H1 (cell line): ENCODE measurements at regions not wholly inside any gene's neighbourhood (a gene's known extent, or its start where the extent isn't known, plus 50 kb on each side); places are given as distances from the start of the nearest gene placed in this dataset.

Source experiments
- CTCF ChIA-PET: fragments of 300-600 bp; sonication (Branson Sonifier 250); formaldehyde crosslinking; loops from one replicate; lab custom pipeline; 2021; ENCODE audit not compliant: partially characterized antibody; lab: Charles Lee
- POLR2A ChIA-PET: fragments of 300-600 bp; sonication (Branson Sonifier 250); formaldehyde crosslinking; loops from one replicate; lab custom pipeline; 2021; ENCODE audit warnings: inconsistent platforms; ENCODE audit not compliant: partially characterized antibody; lab: Charles Lee
- DNase-seq, 2 experiments: peaks; one replicate each; pipeline versions ENCODE4 v3.0.0 to v3.0.0-alpha.2; 2010 to 2022; ENCODE audit warnings: low spot score in 2 of 2, low read depth in 1 of 2, mixed read lengths in 1 of 2
- FAIRE-seq: peaks from 2 replicates; lab custom pipeline; 2011; peaks lifted over from hg19 to GRCh38; lab: Jason Lieb, UNC
- H2AFZ ChIP-seq: 2 replicates; pipeline ENCODE4 v1.8.1; 2012; ENCODE audit warnings: low read length, inconsistent platforms
- H2AK5ac ChIP-seq: 2 replicates; pipeline ENCODE4 v1.6.1; 2013; ENCODE audit warnings: low read depth, low read length
- H2BK120ac ChIP-seq: replicated peaks from 2 replicates; pipeline ENCODE3; 2013; ENCODE audit warnings: low read depth, low read length, inconsistent platforms
- H2BK12ac ChIP-seq: 2 replicates; pipeline ENCODE4 v1.6.1; 2013; ENCODE audit warnings: low read depth, low read length
- H2BK15ac ChIP-seq: 2 replicates; pipeline ENCODE4 v1.6.1; 2013; ENCODE audit warnings: low read length
- H2BK20ac ChIP-seq: 2 replicates; pipeline ENCODE4 v1.6.1; 2013; ENCODE audit warnings: low read length
- H2BK5ac ChIP-seq: 2 replicates; pipeline ENCODE4 v1.6.1; 2013; ENCODE audit warnings: low read depth, low read length
- H3K14ac ChIP-seq: 2 replicates; pipeline ENCODE4 v1.6.1; 2013; ENCODE audit warnings: inconsistent platforms; ENCODE audit not compliant: insufficient read length
- H3K18ac ChIP-seq: 2 replicates; pipeline ENCODE4 v1.6.1; 2013; ENCODE audit warnings: low read length; ENCODE audit errors: extremely low read depth
- H3K23ac ChIP-seq: 2 replicates; pipeline ENCODE4 v1.6.1; 2013; ENCODE audit warnings: inconsistent platforms; ENCODE audit not compliant: insufficient read length
- H3K23me2 ChIP-seq: 2 replicates; pipeline ENCODE4 v1.6.1; 2013; ENCODE audit warnings: low read depth, low read length
- H3K27ac ChIP-seq: 2 replicates; pipeline ENCODE4 v1.6.1; 2011; ENCODE audit warnings: low read depth, low read length, inconsistent platforms
- H3K27me3 ChIP-seq, 4 experiments: replicated peaks in 1 of 4; 1 replicate in 1 of 4; 2 replicates in 3 of 4; pipeline versions ENCODE4 v1.6.1 to v1.8.1; 2011 to 2013; ENCODE audit warnings: low read length in 3 of 4, mild to moderate bottlenecking in 3 of 4, inconsistent platforms in 2 of 4, mixed read lengths in 2 of 4, moderate library complexity in 1 of 4; ENCODE audit not compliant: control insufficient read depth in 3 of 4, insufficient read depth in 3 of 4; ENCODE audit errors: extremely low read depth in 1 of 4
- H3K36me3 ChIP-seq, 4 experiments: 2 replicates each; pipeline versions ENCODE4 v1.6.1 to v1.8.1; 2011 to 2013; ENCODE audit warnings: mild to moderate bottlenecking in 4 of 4, low read length in 3 of 4, moderate library complexity in 2 of 4, control low read depth in 1 of 4, inconsistent platforms in 1 of 4; ENCODE audit not compliant: insufficient read depth in 4 of 4, control insufficient read depth in 2 of 4
- H3K4ac ChIP-seq: replicated peaks from 2 replicates; pipeline ENCODE3; 2013; ENCODE audit warnings: low read length, low read depth, mixed read lengths, inconsistent platforms; ENCODE audit not compliant: insufficient read length
- H3K4me1 ChIP-seq, 4 experiments: replicated peaks in 1 of 4; 1 replicate in 1 of 4; 2 replicates in 3 of 4; pipeline versions ENCODE4 v1.6.1 to v1.8.1; 2011 to 2013; ENCODE audit warnings: low read length in 3 of 4, inconsistent platforms in 2 of 4, mixed read lengths in 1 of 4; ENCODE audit not compliant: insufficient read depth in 4 of 4, control insufficient read depth in 3 of 4
- H3K4me2 ChIP-seq, 2 experiments: 2 replicates each; pipeline versions ENCODE4 v1.6.1 to v1.8.1; 2011 to 2013; ENCODE audit warnings: low read depth in 2 of 2, low read length in 2 of 2, control low read depth in 1 of 2, inconsistent platforms in 1 of 2, mild to moderate bottlenecking in 1 of 2; ENCODE audit not compliant: insufficient read depth in 1 of 2
- H3K4me3 ChIP-seq, 4 experiments: fragments of 200-600, 300-600 bp in 1 of 4; sonication (generic), shearing (Covaris generic), sonication (Bioruptor Twin) in 1 of 4; 2 replicates each; pipeline versions ENCODE4 v1.5.1 to v1.8.1; 2011 to 2016; ENCODE audit warnings: low read length in 4 of 4, low read depth in 3 of 4, control low read depth in 2 of 4, inconsistent platforms in 2 of 4, mild to moderate bottlenecking in 2 of 4, mixed read lengths in 1 of 4, moderate library complexity in 1 of 4; ENCODE audit not compliant: insufficient read depth in 2 of 4; ENCODE audit errors: extremely low read depth in 1 of 4
- H3K56ac ChIP-seq: replicated peaks from 2 replicates; pipeline ENCODE3; 2013; ENCODE audit warnings: low read depth, mild to moderate bottlenecking, mixed read lengths, low read length, inconsistent platforms; ENCODE audit not compliant: insufficient read length
- H3K79me1 ChIP-seq: 2 replicates; pipeline ENCODE4 v1.6.1; 2013; ENCODE audit warnings: low read depth, low read length, control low read depth
- H3K79me2 ChIP-seq, 2 experiments: 2 replicates each; pipeline versions ENCODE4 v1.6.1 to v1.8.1; 2012 to 2013; ENCODE audit warnings: low read length in 2 of 2, mild to moderate bottlenecking in 2 of 2, inconsistent platforms in 1 of 2; ENCODE audit not compliant: insufficient read depth in 2 of 2, control insufficient read depth in 1 of 2
- H3K9ac ChIP-seq, 4 experiments: replicated peaks in 1 of 4; 1 replicate in 1 of 4; 2 replicates in 3 of 4; pipeline versions ENCODE4 v1.6.1 to v1.8.1; 2011 to 2013; ENCODE audit warnings: low read depth in 3 of 4, low read length in 3 of 4, control low read depth in 2 of 4, mild to moderate bottlenecking in 2 of 4, moderate library complexity in 2 of 4, inconsistent platforms in 1 of 4; ENCODE audit errors: extremely low read depth in 1 of 4
- H3K9me3 ChIP-seq, 2 experiments: 2 replicates each; pipeline versions ENCODE4 v1.6.1 to v1.8.1; 2012 to 2013; ENCODE audit warnings: mild to moderate bottlenecking in 2 of 2, moderate library complexity in 2 of 2, control low read depth in 1 of 2, inconsistent platforms in 1 of 2, low read depth in 1 of 2, low read length in 1 of 2, mixed read lengths in 1 of 2; ENCODE audit not compliant: insufficient read depth in 2 of 2
- H4K20me1 ChIP-seq, 2 experiments: replicated peaks in 1 of 2; 2 replicates each; pipeline versions ENCODE3 to v1.8.1; 2011 to 2013; ENCODE audit warnings: inconsistent platforms in 2 of 2, low read length in 2 of 2, mild to moderate bottlenecking in 1 of 2; ENCODE audit not compliant: insufficient read depth in 2 of 2, control insufficient read depth in 1 of 2
- H4K5ac ChIP-seq: 2 replicates; pipeline ENCODE4 v1.6.1; 2013; ENCODE audit warnings: low read length, low read depth, mixed read lengths, inconsistent platforms; ENCODE audit not compliant: insufficient read length
- H4K8ac ChIP-seq: 2 replicates; pipeline ENCODE4 v1.8.0; 2013; ENCODE audit warnings: mild to moderate bottlenecking, moderate library complexity, low read length, inconsistent platforms; ENCODE audit not compliant: insufficient read depth; ENCODE audit errors: extremely low read depth
- H4K91ac ChIP-seq: replicated peaks from 2 replicates; pipeline ENCODE3; 2013; ENCODE audit warnings: low read length, mixed read lengths, inconsistent platforms; ENCODE audit not compliant: insufficient read length
- CEBPB ChIP-seq: IDR thresholded peaks from 2 replicates; pipeline ENCODE4 v1.6.1; 2012; ENCODE audit warnings: low read depth, low read length
- EGR1 ChIP-seq: IDR thresholded peaks from 2 replicates; pipeline ENCODE4 v1.6.1; 2011; ENCODE audit warnings: low read depth, low read length, borderline replicate concordance
- EZH2 ChIP-seq: fragments of 200-600 bp; sonication (generic); IDR thresholded peaks from 2 replicates; pipeline ENCODE4 v1.7.1; 2012; ENCODE audit warnings: low read depth, mild to moderate bottlenecking, moderate library complexity, low read length, inconsistent platforms; ENCODE audit not compliant: severe bottlenecking
- MAFK ChIP-seq: IDR thresholded peaks from 2 replicates; pipeline ENCODE4 v1.6.1; 2012; ENCODE audit warnings: low read depth, mild to moderate bottlenecking, improper control_type of control experiment, low read length
- POLR2A ChIP-seq, 2 experiments: IDR thresholded peaks; 1 replicate in 1 of 2; 2 replicates in 1 of 2; pipeline ENCODE4 v1.6.1; 2011; ENCODE audit warnings: low read depth in 2 of 2, low read length in 2 of 2, mild to moderate bottlenecking in 2 of 2; ENCODE audit errors: control extremely low read depth in 1 of 2
- RXRA ChIP-seq: IDR thresholded peaks from 2 replicates; pipeline ENCODE4 v1.6.1; 2011; ENCODE audit warnings: low read depth, mild to moderate bottlenecking, low read length, moderate library complexity; ENCODE audit not compliant: insufficient read depth
- SP1 ChIP-seq: IDR thresholded peaks from 2 replicates; pipeline ENCODE4 v1.6.1; 2011; ENCODE audit warnings: low read depth, low read length
- TCF12 ChIP-seq: IDR thresholded peaks from 2 replicates; pipeline ENCODE4 v1.6.1; 2011; ENCODE audit warnings: low read depth, mild to moderate bottlenecking, low read length
- WGBS, 2 experiments: shearing (Covaris generic) in 1 of 2; methylation state at CpG; one replicate each; pipeline versions ENCODE4 v1.1.6 to v1.1.7; 2013 to 2015; ENCODE audit warnings: low lambda C conversion rate in 2 of 2, mixed read lengths in 2 of 2, inconsistent platforms in 1 of 2, low coverage in 1 of 2, missing lambda C conversion rate in 1 of 2; ENCODE audit not compliant: insufficient replicate concordance in 2 of 2, insufficient coverage in 1 of 2, insufficient read length in 1 of 2; ENCODE audit errors: extremely low coverage in 1 of 2, missing lambda C conversion rate in 1 of 2; 5-methylcytosine and 5-hydroxymethylcytosine counted together

DNA sequence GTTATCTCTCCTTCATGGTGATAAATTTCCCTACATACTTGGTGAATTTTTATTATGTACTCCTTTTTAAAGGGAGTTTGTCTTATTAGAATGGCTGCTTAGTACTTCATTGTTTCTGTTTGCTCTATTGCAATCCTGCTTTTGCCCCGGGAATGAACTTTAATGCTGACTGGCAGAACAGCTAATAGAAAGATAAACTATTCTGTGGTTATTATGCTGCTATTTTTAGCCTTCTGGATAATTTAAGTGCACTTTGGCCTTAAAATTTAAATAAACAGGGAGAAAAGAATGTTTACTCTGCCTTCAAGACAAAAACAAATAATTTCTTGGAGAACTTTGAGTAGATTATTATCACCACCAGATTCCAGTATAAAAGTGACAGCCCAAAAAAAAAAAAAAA, 413.8 kb upstream of the CCDC54 start:
- Histone ChIP-seq H3K23ac (no peak overlapping the region), H4K5ac (no peak overlapping the region), H2BK120ac (no peak overlapping the region), H3K36me3 (no peaks in the 10 kb centered on the region), H3K4ac (no peak overlapping the region), H2BK12ac (no peak overlapping the region), H3K9ac (no peak overlapping the region), H2BK5ac (no peak overlapping the region), H3K4me2 (no peak overlapping the region), H3K18ac (no peak overlapping the region), H3K27ac (no peak overlapping the region), H3K23me2 (no peaks in the 10 kb centered on the region), H3K27me3 (no peaks in the 10 kb centered on the region), H4K20me1 (no peaks in the 10 kb centered on the region), H2AFZ (0 out of 2 replicates have a peak overlapping the region, but pooled peaks have one; percentile 43), H3K79me2 (no peaks in the 10 kb centered on the region), H3K9me3 (no peaks in the 10 kb centered on the region), H3K14ac (no peak overlapping the region), H2BK15ac (no peak overlapping the region), H3K4me3 (no peak overlapping the region), H3K56ac (no peak overlapping the region), H4K8ac (no peak overlapping the region), H3K79me1 (no peaks in the 10 kb centered on the region), H2BK20ac (no peak overlapping the region), H2AK5ac (no peak overlapping the region), H3K4me1 (no peaks in the 10 kb centered on the region; a peak in 2 of 7 replicates), H4K91ac (no peak overlapping the region)
- ChIA-PET POLR2A (no interaction called here), CTCF (no interaction called here)
- TF ChIP-seq POLR2A (IDR thresholded peaks at IDR 0.05; ENCODE audit: control extremely low read depth in 1 of 2, low read depth in 2 of 2, low read length in 2 of 2) (no peak), EZH2 (no peak), CEBPB (no peak), RXRA (no peak), MAFK (no peak), EGR1 (no peak), TCF12 (no peak), SP1 (no peak)
- no peak for FAIRE-seq
- 90% methylated on average over 1 of the region's 1 CpG; no CpG with 5 or more reads in 1 of the 2 experiments for WGBS, 2 experiments
- no peak for DNase-seq
